PFSK-1 (cell line): ENCODE measurements at regions not wholly inside any gene's neighbourhood (a gene's known extent, or its start where the extent isn't known, plus 50 kb on each side); places are given as distances from the start of the nearest gene placed in this dataset.

Experiments used
- POLR2AphosphoS5 ChIP-seq: IDR thresholded peaks from 2 replicates; pipeline ENCODE4 v1.6.1; 2012; ENCODE audit warnings: low read depth, mild to moderate bottlenecking, control low read depth, low read length, moderate library complexity
- TAF1 ChIP-seq: IDR thresholded peaks from 2 replicates; pipeline ENCODE4 v1.6.1; 2012; ENCODE audit warnings: low read length, control low read depth, borderline replicate concordance; ENCODE audit not compliant: insufficient read depth
- TF ChIP-seq, protein P1 (sequence below), 2 experiments: IDR thresholded peaks; 2 replicates each; pipeline versions ENCODE4 v1.6.1 to v1.8.0; 2011 to 2012; ENCODE audit warnings: low read depth in 2 of 2, low read length in 2 of 2, control low read depth in 1 of 2, inconsistent platforms in 1 of 2, mild to moderate bottlenecking in 1 of 2, moderate library complexity in 1 of 2; ENCODE audit not compliant: insufficient read depth in 1 of 2

DNA sequence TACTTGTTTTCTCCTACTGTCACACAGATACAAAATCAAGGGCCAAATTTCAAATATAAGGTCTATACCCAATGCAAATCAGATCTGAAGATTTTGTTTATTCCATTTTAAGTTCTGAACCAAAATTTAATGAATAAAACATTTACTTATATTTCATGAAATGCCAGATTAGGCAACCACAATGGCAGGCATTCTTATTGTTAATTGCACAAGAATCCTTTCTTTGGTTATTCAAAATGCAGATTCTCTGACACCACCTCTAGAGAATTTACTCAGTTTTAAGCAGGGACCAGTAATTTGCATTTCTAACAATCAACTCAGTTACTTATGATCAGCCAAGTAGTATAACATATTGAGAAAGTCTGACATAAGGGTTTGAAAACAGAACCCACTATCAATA, 972.4 kb upstream of the ACO1 start:
- TF ChIP-seq TAF1, result no peak
- TF ChIP-seq, protein P1, sequence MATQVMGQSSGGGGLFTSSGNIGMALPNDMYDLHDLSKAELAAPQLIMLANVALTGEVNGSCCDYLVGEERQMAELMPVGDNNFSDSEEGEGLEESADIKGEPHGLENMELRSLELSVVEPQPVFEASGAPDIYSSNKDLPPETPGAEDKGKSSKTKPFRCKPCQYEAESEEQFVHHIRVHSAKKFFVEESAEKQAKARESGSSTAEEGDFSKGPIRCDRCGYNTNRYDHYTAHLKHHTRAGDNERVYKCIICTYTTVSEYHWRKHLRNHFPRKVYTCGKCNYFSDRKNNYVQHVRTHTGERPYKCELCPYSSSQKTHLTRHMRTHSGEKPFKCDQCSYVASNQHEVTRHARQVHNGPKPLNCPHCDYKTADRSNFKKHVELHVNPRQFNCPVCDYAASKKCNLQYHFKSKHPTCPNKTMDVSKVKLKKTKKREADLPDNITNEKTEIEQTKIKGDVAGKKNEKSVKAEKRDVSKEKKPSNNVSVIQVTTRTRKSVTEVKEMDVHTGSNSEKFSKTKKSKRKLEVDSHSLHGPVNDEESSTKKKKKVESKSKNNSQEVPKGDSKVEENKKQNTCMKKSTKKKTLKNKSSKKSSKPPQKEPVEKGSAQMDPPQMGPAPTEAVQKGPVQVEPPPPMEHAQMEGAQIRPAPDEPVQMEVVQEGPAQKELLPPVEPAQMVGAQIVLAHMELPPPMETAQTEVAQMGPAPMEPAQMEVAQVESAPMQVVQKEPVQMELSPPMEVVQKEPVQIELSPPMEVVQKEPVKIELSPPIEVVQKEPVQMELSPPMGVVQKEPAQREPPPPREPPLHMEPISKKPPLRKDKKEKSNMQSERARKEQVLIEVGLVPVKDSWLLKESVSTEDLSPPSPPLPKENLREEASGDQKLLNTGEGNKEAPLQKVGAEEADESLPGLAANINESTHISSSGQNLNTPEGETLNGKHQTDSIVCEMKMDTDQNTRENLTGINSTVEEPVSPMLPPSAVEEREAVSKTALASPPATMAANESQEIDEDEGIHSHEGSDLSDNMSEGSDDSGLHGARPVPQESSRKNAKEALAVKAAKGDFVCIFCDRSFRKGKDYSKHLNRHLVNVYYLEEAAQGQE (IDR thresholded peaks at IDR 0.05; ENCODE audit: insufficient read depth in 1 of 2, low read depth in 2 of 2, low read length in 2 of 2), result no peak
- TF ChIP-seq POLR2AphosphoS5, result no peak
